HepG2 (cell line): ENCODE measurements at regions not wholly inside any gene's neighbourhood (a gene's known extent, or its start where the extent isn't known, plus 50 kb on each side); places are given as distances from the start of the nearest gene placed in this dataset.

ENCODE experiments used
- ATAC-seq: fragments of 200-7000 bp; cut with Tn5 transposase; 3 replicates; pipeline ENCODE4 v1.9.1; 2020; ENCODE audit warnings: mild to moderate bottlenecking, moderate library complexity
- BruUV-seq: library from RNA; stranded (reverse); fragments of 400-500 nt; replicated peaks from 2 replicates; lab custom pipeline; 2021; lab: Mats Ljungman, UMichigan
- CTCF ChIA-PET: fragments of 300-600 bp; formaldehyde crosslinking; extraction: SDS; loops from one replicate; lab custom pipeline; 2021; ENCODE audit warnings: low total read pairs, inconsistent platforms, low intra/inter-chr PET ratio; lab: Yijun Ruan, JAX
- POLR2A ChIA-PET: fragments of 350-600 bp; sonication (Branson Sonifier 250); formaldehyde crosslinking; loops from one replicate; lab custom pipeline; 2020; ENCODE audit warnings: antibody characterized with exemption, inconsistent platforms; lab: Yijun Ruan, JAX
- DNase-seq: peaks from one replicate; pipeline ENCODE4 v3.0.0-alpha.2; 2015; ENCODE audit warnings: low spot score
- FAIRE-seq: peaks from 3 replicates; lab custom pipeline; 2011; peaks lifted over from hg19 to GRCh38; lab: Jason Lieb, UNC
- H2AFZ ChIP-seq: one replicate; pipeline ENCODE4 v1.6.1; 2011; ENCODE audit warnings: low read length, inconsistent platforms
- H3K27ac ChIP-seq: fragments of 300-600 bp; 3 replicates; pipeline ENCODE4 v1.8.0; 2011; ENCODE audit warnings: mixed run types, mild to moderate bottlenecking, mixed read lengths, low read length, inconsistent platforms; ENCODE audit not compliant: insufficient read depth; ENCODE audit errors: extremely low read length
- H3K27me3 ChIP-seq, 2 experiments: fragments of 200-600 bp in 1 of 2; 2 replicates in 1 of 2; 3 replicates in 1 of 2; pipeline versions ENCODE4 v1.6.0 to v1.8.0; 2011; ENCODE audit warnings: low read length in 2 of 2, mild to moderate bottlenecking in 2 of 2, moderate library complexity in 2 of 2, inconsistent platforms in 1 of 2; ENCODE audit not compliant: insufficient read depth in 2 of 2, control insufficient read depth in 1 of 2
- H3K36me3 ChIP-seq, 2 experiments: fragments of 200-600 bp in 1 of 2; replicated peaks in 1 of 2; 2 replicates in 1 of 2; 3 replicates in 1 of 2; pipeline versions ENCODE4 v1.5.1 to v1.8.0; 2011; ENCODE audit warnings: low read length in 2 of 2, inconsistent platforms in 1 of 2; ENCODE audit not compliant: insufficient read depth in 2 of 2, control insufficient read depth in 1 of 2
- H3K4me1 ChIP-seq: 2 replicates; pipeline ENCODE4 v1.5.1; 2012; ENCODE audit warnings: low read length, inconsistent platforms; ENCODE audit not compliant: insufficient read depth
- H3K4me2 ChIP-seq: 2 replicates; pipeline ENCODE4 v1.6.0; 2011; ENCODE audit warnings: low read depth, low read length, inconsistent platforms
- H3K4me3 ChIP-seq, 3 experiments: fragments of 200-600 bp in 1 of 3; sonication (generic), shearing (Covaris generic) in 1 of 3; replicated peaks in 1 of 3; 2 replicates each; pipeline ENCODE4 v1.5.1; 2011 to 2016; ENCODE audit warnings: low read length in 3 of 3, inconsistent platforms in 2 of 3, low read depth in 2 of 3, mild to moderate bottlenecking in 2 of 3, control low read depth in 1 of 3, mixed read lengths in 1 of 3; ENCODE audit not compliant: insufficient read depth in 1 of 3
- H3K79me2 ChIP-seq: one replicate; pipeline ENCODE4 v1.6.1; 2011; ENCODE audit warnings: low read length, inconsistent platforms; ENCODE audit not compliant: insufficient read depth
- H3K9ac ChIP-seq: 2 replicates; pipeline ENCODE4 v1.6.0; 2011; ENCODE audit warnings: mild to moderate bottlenecking, low read depth, low read length, inconsistent platforms; ENCODE audit not compliant: insufficient read depth
- H3K9me3 ChIP-seq: 2 replicates; pipeline ENCODE4 v1.5.1; 2012; ENCODE audit warnings: mild to moderate bottlenecking, low read length
- H4K20me1 ChIP-seq: 2 replicates; pipeline ENCODE4 v1.6.0; 2011; ENCODE audit warnings: inconsistent platforms, mild to moderate bottlenecking, low read length, moderate library complexity; ENCODE audit not compliant: insufficient read depth
- ATF7 ChIP-seq, 2 experiments: fragments of 450-650 bp in 1 of 2; sonication (generic) in 1 of 2; formaldehyde crosslinking in 1 of 2; IDR thresholded peaks; 2 replicates each; pipeline versions ENCODE4 v1.4.0 to v1.6.1; 2016 to 2020; ENCODE audit warnings: antibody characterized with exemption in 1 of 2, mild to moderate bottlenecking in 1 of 2, missing genetic modification reagents in 1 of 2
- CREB1 ChIP-seq, 2 experiments: fragments of 450-650 bp in 1 of 2; IDR thresholded peaks; 2 replicates each; pipeline ENCODE4 v1.6.1; 2016 to 2017; ENCODE audit warnings: control low read depth in 1 of 2, mild to moderate bottlenecking in 1 of 2, missing compliant biosample characterization in 1 of 2, missing genetic modification characterization in 1 of 2
- CREBL2 ChIP-seq: sonication (generic); formaldehyde crosslinking; IDR thresholded peaks from 2 replicates; pipeline ENCODE4 v1.8.1; 2023; ENCODE audit warnings: missing genetic modification reagents, mild to moderate bottlenecking, borderline replicate concordance
- ELF1 ChIP-seq: sonication (generic); formaldehyde crosslinking; IDR thresholded peaks from 2 replicates; pipeline ENCODE4 v1.4.0; 2020; ENCODE audit warnings: missing genetic modification reagents
- EP300 ChIP-seq, 3 experiments: sonication (generic) in 1 of 3; formaldehyde crosslinking in 1 of 3; IDR thresholded peaks; 2 replicates each; pipeline versions ENCODE4 v1.5.1 to v1.6.1; 2011 to 2020; ENCODE audit warnings: low read depth in 2 of 3, low read length in 2 of 3, borderline replicate concordance in 1 of 3, improper control_type of control experiment in 1 of 3, mild to moderate bottlenecking in 1 of 3, missing genetic modification reagents in 1 of 3, moderate library complexity in 1 of 3
- FIP1L1 ChIP-seq: fragments of 200-400 bp; formaldehyde crosslinking; IDR thresholded peaks from 2 replicates; pipeline ENCODE4 v1.6.1; 2018; ENCODE audit warnings: low read depth, mild to moderate bottlenecking, low read length, moderate library complexity, borderline replicate concordance; ENCODE audit not compliant: insufficient read depth
- KAT7 ChIP-seq: IDR thresholded peaks from 2 replicates; pipeline ENCODE4 v1.6.1; 2018; ENCODE audit warnings: borderline replicate concordance, missing compliant biosample characterization
- NCOA5 ChIP-seq: sonication (generic); formaldehyde crosslinking; IDR thresholded peaks from 2 replicates; pipeline ENCODE4 v1.4.0; 2020; ENCODE audit warnings: missing genetic modification reagents
- SSRP1 ChIP-seq: IDR thresholded peaks from 2 replicates; pipeline ENCODE4 v1.6.1; 2016; ENCODE audit warnings: control low read depth
- TBL1XR1 ChIP-seq: fragments of 150-350 bp; IDR thresholded peaks from 2 replicates; pipeline ENCODE4 v1.6.1; 2014; ENCODE audit warnings: borderline replicate concordance, low read length; ENCODE audit not compliant: partially characterized antibody
- TFE3 ChIP-seq: IDR thresholded peaks from 2 replicates; pipeline ENCODE4 v1.6.1; 2016
- ZNF451 ChIP-seq: sonication (generic); formaldehyde crosslinking; IDR thresholded peaks from 2 replicates; pipeline ENCODE4 v1.5.0; 2020; ENCODE audit warnings: mild to moderate bottlenecking, missing genetic modification reagents
- ZNF547 ChIP-seq: sonication (generic); formaldehyde crosslinking; IDR thresholded peaks from 2 replicates; pipeline ENCODE4 v1.5.1; 2020; ENCODE audit warnings: mild to moderate bottlenecking, missing genetic modification reagents
- ZNF616 ChIP-seq: sonication (generic); formaldehyde crosslinking; IDR thresholded peaks from 2 replicates; pipeline ENCODE4 v1.5.0; 2020; ENCODE audit warnings: low read depth, mild to moderate bottlenecking, missing genetic modification reagents
- ZNF691 ChIP-seq: sonication (generic); formaldehyde crosslinking; IDR thresholded peaks from 2 replicates; pipeline ENCODE4 v1.4.0; 2020; ENCODE audit warnings: missing genetic modification reagents, low read depth, mild to moderate bottlenecking, borderline replicate concordance
- ZSCAN9 ChIP-seq: IDR thresholded peaks from 2 replicates; pipeline ENCODE4 v1.6.1; 2016; ENCODE audit warnings: borderline replicate concordance
- WGBS: methylation state at CpG from one replicate; pipeline ENCODE4 v1.1.6; 2017; ENCODE audit warnings: low lambda C conversion rate; 5-methylcytosine and 5-hydroxymethylcytosine counted together
- in situ Hi-C: cut with HindIII; loops from 2 replicates; pipeline ENCODE4 v1.10.0; 2017; ENCODE audit warnings: low pct_unique_long_range_greater_than_20kb; ENCODE audit not compliant: extremely low pct_ligation_motif_present
- intact Hi-C: fragments of 100-400 bp; cut with micrococcal nuclease; formaldehyde crosslinking; loops from one replicate; pipeline ENCODE4 v1.10.0; 2022; ENCODE audit not compliant: unreplicated experiment

- in situ Hi-C loops (no loop called here), intact Hi-C loops (no loop called here)
- Histone ChIP-seq H2AFZ (no peak overlapping the region), H3K27me3 (no peaks in the 10 kb centered on the region), H3K4me3 (no peak overlapping the region), H3K4me2 (no peak overlapping the region), H3K27ac (no peak overlapping the region), H3K9me3 (peaks cover 99% of the 10 kb centered on the region), H3K79me2 (no peaks in the 10 kb centered on the region), H4K20me1 (no peaks in the 10 kb centered on the region), H3K9ac (no peak overlapping the region), H3K36me3 (no peaks in the 10 kb centered on the region), H3K4me1 (no peaks in the 10 kb centered on the region)
- ChIA-PET POLR2A (no interaction called here), CTCF (no interaction called here)
- WGBS, result 5% methylated on average over 3 of the region's 3 CpGs
- no peak for FAIRE-seq
- DNase-seq, result no peak
- TF ChIP-seq ATF7 (IDR thresholded peaks at IDR 0.05) (peak; percentile 85), ATF7 (CRISPR knock-in tag; IDR thresholded peaks at IDR 0.05) (no peak), KAT7 (CRISPR knock-in tag) (no peak), ZNF451 (CRISPR knock-in tag) (no peak), CREB1 (IDR thresholded peaks at IDR 0.05) (peak; percentile 72; the same call in 1 of the 2 replicates), CREB1 (CRISPR knock-in tag; IDR thresholded peaks at IDR 0.05) (no peak), CREBL2 (CRISPR knock-in tag) (no peak), ZNF691 (CRISPR knock-in tag) (no peak)
- BruUV-seq, result no TSS peak
- ATAC-seq, result no peak
Observed at GRCh38 chr14:27256805-27257204, 659.0 kb upstream of the NOVA1 start.

- Histone ChIP-seq H2AFZ (no peak overlapping the region), H4K20me1 (no peaks in the 10 kb centered on the region), H3K79me2 (no peaks in the 10 kb centered on the region), H3K36me3 (no peaks in the 10 kb centered on the region), H3K27me3 (no peaks in the 10 kb centered on the region), H3K4me3 (no peak overlapping the region), H3K27ac (no peak overlapping the region), H3K9ac (no peak overlapping the region), H3K4me2 (no peak overlapping the region), H3K9me3 (peaks cover 81% of the 10 kb centered on the region), H3K4me1 (no peaks in the 10 kb centered on the region)
- WGBS, result 4% methylated on average over 1 of the region's 1 CpG
- ATAC-seq (no peak), FAIRE-seq (no peak), DNase-seq (no peak)
- BruUV-seq, result no TSS peak
- intact Hi-C loops (no loop called here), in situ Hi-C loops (no loop called here)
- ChIA-PET POLR2A (no interaction called here), CTCF (no interaction called here)
- TF ChIP-seq FIP1L1 (no peak), TFE3 (CRISPR knock-in tag) (no peak), SSRP1 (CRISPR knock-in tag) (no peak), ZNF547 (no peak), ZSCAN9 (no peak), NCOA5 (no peak), EP300 (IDR thresholded peaks at IDR 0.05; ENCODE audit: low read depth in 2 of 2, low read length in 2 of 2) (no peak), EP300 (CRISPR knock-in tag; IDR thresholded peaks at IDR 0.05; ENCODE audit: borderline replicate concordance) (no peak), TBL1XR1 (no peak), ELF1 (CRISPR knock-in tag) (no peak), ZNF616 (no peak)
Observed at GRCh38 chr14:27267876-27268275, 670.0 kb upstream of the NOVA1 start.
